ENCODE measurements at regions not wholly inside any gene's neighbourhood (a gene's known extent, or its start where the extent isn't known, plus 50 kb on each side); places are given as distances from the start of the nearest gene placed in this dataset.

- 0 out of 2 replicates have a peak, but pooled peaks have one; percentile 40 for TF ChIP-seq ELF1 (tag; IDR thresholded peaks at IDR 0.05)
- TF ChIP-seq CREBBP (IDR thresholded peaks at IDR 0.05; ENCODE audit: low read depth, low read length), result no peak
- peak; percentile 53 for TF ChIP-seq POLR2B (IDR thresholded peaks at IDR 0.05; ENCODE audit: low read depth, partially characterized antibody)
- TF ChIP-seq ZNF766 (CRISPR knock-in tag; conservative IDR thresholded peaks at IDR 0.05), result no peak
- 0 out of 2 replicates have a peak, but pooled peaks have one; percentile 25 for TF ChIP-seq DMBX1 (CRISPR knock-in tag; IDR thresholded peaks at IDR 0.05; ENCODE audit: borderline replicate concordance)
- TF ChIP-seq, protein P1, sequence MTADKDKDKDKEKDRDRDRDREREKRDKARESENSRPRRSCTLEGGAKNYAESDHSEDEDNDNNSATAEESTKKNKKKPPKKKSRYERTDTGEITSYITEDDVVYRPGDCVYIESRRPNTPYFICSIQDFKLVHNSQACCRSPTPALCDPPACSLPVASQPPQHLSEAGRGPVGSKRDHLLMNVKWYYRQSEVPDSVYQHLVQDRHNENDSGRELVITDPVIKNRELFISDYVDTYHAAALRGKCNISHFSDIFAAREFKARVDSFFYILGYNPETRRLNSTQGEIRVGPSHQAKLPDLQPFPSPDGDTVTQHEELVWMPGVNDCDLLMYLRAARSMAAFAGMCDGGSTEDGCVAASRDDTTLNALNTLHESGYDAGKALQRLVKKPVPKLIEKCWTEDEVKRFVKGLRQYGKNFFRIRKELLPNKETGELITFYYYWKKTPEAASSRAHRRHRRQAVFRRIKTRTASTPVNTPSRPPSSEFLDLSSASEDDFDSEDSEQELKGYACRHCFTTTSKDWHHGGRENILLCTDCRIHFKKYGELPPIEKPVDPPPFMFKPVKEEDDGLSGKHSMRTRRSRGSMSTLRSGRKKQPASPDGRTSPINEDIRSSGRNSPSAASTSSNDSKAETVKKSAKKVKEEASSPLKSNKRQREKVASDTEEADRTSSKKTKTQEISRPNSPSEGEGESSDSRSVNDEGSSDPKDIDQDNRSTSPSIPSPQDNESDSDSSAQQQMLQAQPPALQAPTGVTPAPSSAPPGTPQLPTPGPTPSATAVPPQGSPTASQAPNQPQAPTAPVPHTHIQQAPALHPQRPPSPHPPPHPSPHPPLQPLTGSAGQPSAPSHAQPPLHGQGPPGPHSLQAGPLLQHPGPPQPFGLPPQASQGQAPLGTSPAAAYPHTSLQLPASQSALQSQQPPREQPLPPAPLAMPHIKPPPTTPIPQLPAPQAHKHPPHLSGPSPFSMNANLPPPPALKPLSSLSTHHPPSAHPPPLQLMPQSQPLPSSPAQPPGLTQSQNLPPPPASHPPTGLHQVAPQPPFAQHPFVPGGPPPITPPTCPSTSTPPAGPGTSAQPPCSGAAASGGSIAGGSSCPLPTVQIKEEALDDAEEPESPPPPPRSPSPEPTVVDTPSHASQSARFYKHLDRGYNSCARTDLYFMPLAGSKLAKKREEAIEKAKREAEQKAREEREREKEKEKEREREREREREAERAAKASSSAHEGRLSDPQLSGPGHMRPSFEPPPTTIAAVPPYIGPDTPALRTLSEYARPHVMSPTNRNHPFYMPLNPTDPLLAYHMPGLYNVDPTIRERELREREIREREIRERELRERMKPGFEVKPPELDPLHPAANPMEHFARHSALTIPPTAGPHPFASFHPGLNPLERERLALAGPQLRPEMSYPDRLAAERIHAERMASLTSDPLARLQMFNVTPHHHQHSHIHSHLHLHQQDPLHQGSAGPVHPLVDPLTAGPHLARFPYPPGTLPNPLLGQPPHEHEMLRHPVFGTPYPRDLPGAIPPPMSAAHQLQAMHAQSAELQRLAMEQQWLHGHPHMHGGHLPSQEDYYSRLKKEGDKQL (CRISPR knock-in tag; IDR thresholded peaks at IDR 0.05; ENCODE audit: borderline replicate concordance), result no peak
- TF ChIP-seq NCOR1 (IDR thresholded peaks at IDR 0.05), result 0 out of 2 replicates have a peak, but pooled peaks have one; percentile 9
- TF ChIP-seq PRDM10 (IDR thresholded peaks at IDR 0.05; ENCODE audit: partially characterized antibody), result peak; percentile 43
- 0 out of 2 replicates have a peak, but pooled peaks have one; percentile 55 for TF ChIP-seq SMARCC2 (IDR thresholded peaks at IDR 0.05; ENCODE audit: low read depth)
- no peak for TF ChIP-seq ZNF184 (CRISPR knock-in tag; IDR thresholded peaks at IDR 0.05)
- no peak for TF ChIP-seq RBM39 (optimal IDR thresholded peaks at IDR 0.05; ENCODE audit: low read depth, low read length)
- peak in 1 of 2 experiments; percentile 65; a peak in 1 of 4 replicates for TF ChIP-seq MLLT1 (IDR thresholded peaks at IDR 0.05)
- TF ChIP-seq, protein P2, sequence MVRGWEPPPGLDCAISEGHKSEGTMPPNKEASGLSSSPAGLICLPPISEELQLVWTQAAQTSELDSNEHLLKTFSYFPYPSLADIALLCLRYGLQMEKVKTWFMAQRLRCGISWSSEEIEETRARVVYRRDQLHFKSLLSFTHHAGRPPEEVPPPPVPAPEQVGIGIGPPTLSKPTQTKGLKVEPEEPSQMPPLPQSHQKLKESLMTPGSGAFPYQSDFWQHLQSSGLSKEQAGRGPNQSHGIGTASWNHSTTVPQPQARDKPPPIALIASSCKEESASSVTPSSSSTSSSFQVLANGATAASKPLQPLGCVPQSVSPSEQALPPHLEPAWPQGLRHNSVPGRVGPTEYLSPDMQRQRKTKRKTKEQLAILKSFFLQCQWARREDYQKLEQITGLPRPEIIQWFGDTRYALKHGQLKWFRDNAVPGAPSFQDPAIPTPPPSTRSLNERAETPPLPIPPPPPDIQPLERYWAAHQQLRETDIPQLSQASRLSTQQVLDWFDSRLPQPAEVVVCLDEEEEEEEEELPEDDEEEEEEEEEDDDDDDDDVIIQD (CRISPR knock-in tag; IDR thresholded peaks at IDR 0.05), result no peak
- TF ChIP-seq ZKSCAN8 (CRISPR knock-in tag; IDR thresholded peaks at IDR 0.05), result peak; percentile 31; the same call in 1 of the 2 replicates
These were observed 109.3 kb upstream of the CPEB4 start (continued) for GRCh38 chr5:173778784-173779304.

All from K562 (cell line).